OCI-LY1 (cell line): ENCODE measurements at regions not wholly inside any gene's neighbourhood (a gene's known extent, or its start where the extent isn't known, plus 50 kb on each side); places are given as distances from the start of the nearest gene placed in this dataset.

Experiments used
- EZH2 ChIP-seq: fragments of 200-600 bp; sonication (generic), shearing (Covaris generic); IDR thresholded peaks from 2 replicates; pipeline ENCODE4 v1.8.0; 2017; ENCODE audit warnings: borderline replicate concordance, mixed run types, mild to moderate bottlenecking, antibody characterized with exemption, low read length, moderate library complexity, mixed read lengths
- TF ChIP-seq, protein P1 (sequence below): fragments of 200-600 bp; sonication (generic), shearing (Covaris generic); IDR thresholded peaks from 2 replicates; pipeline ENCODE4 v1.5.1; 2017; ENCODE audit warnings: mild to moderate bottlenecking, antibody characterized with exemption, low read length, moderate library complexity, mixed read lengths

DNA sequence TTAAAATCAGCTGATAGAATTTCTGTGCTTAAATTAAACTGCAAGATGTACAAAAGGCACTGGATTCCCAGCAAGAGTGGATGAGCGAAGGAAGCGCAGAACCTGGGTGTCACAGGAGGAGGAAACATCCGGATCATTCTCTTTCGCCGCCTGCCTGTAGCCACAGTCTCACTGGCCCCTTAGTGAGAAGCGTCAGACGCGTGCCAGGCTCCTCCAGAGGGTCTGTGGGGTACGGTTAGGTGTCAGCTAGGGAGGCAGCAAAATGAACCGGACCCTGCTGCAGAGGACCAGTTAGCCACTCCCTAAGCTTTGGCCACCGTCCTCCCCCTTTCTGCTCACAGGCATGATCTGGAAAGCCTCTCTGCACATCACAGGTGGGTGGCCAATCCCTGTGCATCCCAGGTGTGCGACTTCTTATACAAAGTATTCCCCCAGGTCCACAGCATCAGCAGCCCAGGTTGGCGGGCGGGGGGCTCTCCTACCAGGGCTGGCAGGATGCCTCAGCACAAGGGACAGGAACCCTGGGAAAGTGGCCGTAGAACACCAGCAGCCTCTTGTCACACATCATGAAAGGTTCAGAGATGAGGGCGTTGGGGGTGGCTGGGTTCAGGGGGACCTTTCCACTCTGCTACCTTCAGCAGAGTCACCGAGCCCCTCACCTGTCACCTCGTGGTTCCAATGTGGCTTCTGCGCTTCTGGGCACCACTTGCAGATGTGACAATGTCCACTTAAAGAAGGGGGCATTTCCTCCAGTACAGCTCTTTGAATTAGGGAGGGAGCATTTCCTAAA, 61.1 kb upstream of the SLC66A3 start:
- TF ChIP-seq, protein P1, sequence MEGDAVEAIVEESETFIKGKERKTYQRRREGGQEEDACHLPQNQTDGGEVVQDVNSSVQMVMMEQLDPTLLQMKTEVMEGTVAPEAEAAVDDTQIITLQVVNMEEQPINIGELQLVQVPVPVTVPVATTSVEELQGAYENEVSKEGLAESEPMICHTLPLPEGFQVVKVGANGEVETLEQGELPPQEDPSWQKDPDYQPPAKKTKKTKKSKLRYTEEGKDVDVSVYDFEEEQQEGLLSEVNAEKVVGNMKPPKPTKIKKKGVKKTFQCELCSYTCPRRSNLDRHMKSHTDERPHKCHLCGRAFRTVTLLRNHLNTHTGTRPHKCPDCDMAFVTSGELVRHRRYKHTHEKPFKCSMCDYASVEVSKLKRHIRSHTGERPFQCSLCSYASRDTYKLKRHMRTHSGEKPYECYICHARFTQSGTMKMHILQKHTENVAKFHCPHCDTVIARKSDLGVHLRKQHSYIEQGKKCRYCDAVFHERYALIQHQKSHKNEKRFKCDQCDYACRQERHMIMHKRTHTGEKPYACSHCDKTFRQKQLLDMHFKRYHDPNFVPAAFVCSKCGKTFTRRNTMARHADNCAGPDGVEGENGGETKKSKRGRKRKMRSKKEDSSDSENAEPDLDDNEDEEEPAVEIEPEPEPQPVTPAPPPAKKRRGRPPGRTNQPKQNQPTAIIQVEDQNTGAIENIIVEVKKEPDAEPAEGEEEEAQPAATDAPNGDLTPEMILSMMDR, result no peak
- no peak for TF ChIP-seq EZH2
